Naive thymus-derived CD8-positive, alpha-beta T cell (primary cell): ENCODE measurements at regions not wholly inside any gene's neighbourhood (a gene's known extent, or its start where the extent isn't known, plus 50 kb on each side); places are given as distances from the start of the nearest gene placed in this dataset.
"Not testable (repeated sequence)": the region's sequence is repeated elsewhere in the genome, so short reads cannot be mapped to it uniquely, and the experiment has no call there.

Experiments
- ATAC-seq, 2 donors: fragments of 150-1000 bp; cut with Tn5 transposase in 1 of 2; sonication (Bioruptor Pico), chemical (Tn5 transposase) in 1 of 2; 1 replicate in 1 of 2; 2 replicates in 1 of 2; pipeline ENCODE4 v1.10.0; 2021; ENCODE audit warnings: mild to moderate bottlenecking in 2 of 2, moderate library complexity in 2 of 2
- POLR2A ChIA-PET: fragments of 350-600 bp; sonication (Branson Sonifier 250); formaldehyde crosslinking; loops from one replicate; lab custom pipeline; 2021; ENCODE audit warnings: antibody characterized with exemption; lab: Charles Lee
- DNase-seq, 10 donors: peaks; one replicate each; pipeline versions ENCODE4 v3.0.0 to v3.0.0-alpha.2; 2020 to 2022
- H3K27ac Mint-ChIP-seq, 10 donors: one replicate each; pipeline ENCODE4 v1.8.0; 2020 to 2022; ENCODE audit warnings: mild to moderate bottlenecking in 10 of 10, mixed read lengths in 10 of 10, moderate library complexity in 4 of 10, inconsistent platforms in 1 of 10
- H3K27me3 Mint-ChIP-seq, 5 donors: one replicate each; pipeline ENCODE4 v1.8.0; 2021 to 2022; ENCODE audit warnings: mixed read lengths in 5 of 5
- H3K36me3 Mint-ChIP-seq, 3 donors: one replicate each; pipeline ENCODE4 v1.8.0; 2020 to 2022; ENCODE audit warnings: mixed read lengths in 3 of 3, mild to moderate bottlenecking in 2 of 3, inconsistent platforms in 1 of 3
- H3K4me1 Mint-ChIP-seq, 4 donors: one replicate each; pipeline ENCODE4 v1.8.0; 2021 to 2022; ENCODE audit warnings: mixed read lengths in 4 of 4
- H3K4me3 Mint-ChIP-seq, 10 donors: one replicate each; pipeline ENCODE4 v1.8.0; 2020 to 2022; ENCODE audit warnings: mild to moderate bottlenecking in 10 of 10, mixed read lengths in 10 of 10, moderate library complexity in 6 of 10, inconsistent platforms in 1 of 10
- H3K9me3 Mint-ChIP-seq, 9 donors: one replicate each; pipeline ENCODE4 v1.8.0; 2020 to 2022; ENCODE audit warnings: mixed read lengths in 9 of 9, mild to moderate bottlenecking in 3 of 9, inconsistent platforms in 1 of 9, moderate library complexity in 1 of 9

DNA sequence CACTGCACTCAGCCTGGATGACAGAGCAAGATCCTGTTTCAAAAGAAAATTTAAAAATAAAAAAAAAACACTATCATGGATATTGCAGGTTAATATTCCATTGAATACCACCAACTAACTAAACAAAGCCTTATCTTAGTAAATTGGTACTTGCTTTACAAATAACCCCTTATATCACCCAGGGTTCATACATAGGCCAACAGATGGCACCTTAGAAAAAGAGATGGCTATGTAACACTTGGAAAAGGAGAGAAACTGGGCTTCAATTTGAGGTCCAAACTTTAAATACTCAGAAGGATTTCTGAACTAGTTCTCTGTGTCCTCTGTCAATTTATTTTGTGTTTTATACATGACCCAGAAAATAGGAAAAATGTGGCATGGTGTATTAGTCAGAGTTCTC is 249.6 kb upstream of the LRP1B start:
- ATAC-seq (no peak), DNase-seq (no peak)
- Mint-ChIP-seq H3K4me3 (no peak overlapping the region), H3K4me1 (no peaks in the 10 kb centered on the region), H3K27me3 (no peaks in the 10 kb centered on the region), H3K36me3 (no peaks in the 10 kb centered on the region), H3K9me3 (peaks cover 0 to 11% (median 5%) of the 10 kb centered on the region in 9 donors), H3K27ac (no peak overlapping the region)
- POLR2A ChIA-PET: no interaction called here

DNA sequence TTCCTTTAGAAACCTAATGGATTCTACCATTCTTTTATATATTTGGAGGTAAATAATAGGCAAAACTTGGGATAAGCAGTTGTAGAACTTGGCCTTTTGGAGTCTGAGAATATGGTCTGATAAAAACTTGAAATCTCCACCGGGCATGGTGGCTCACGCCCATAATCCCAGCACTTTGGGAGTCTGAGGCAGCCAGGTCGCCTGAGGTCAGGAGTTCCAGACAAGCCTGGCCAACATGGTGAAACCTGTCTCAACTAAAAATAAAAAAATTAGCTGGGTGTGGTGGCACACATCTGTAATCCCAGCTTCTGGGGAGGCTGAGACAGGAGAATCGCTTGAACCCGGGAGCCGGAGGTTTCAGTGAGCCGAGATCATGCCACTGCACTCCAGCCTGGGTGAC is 231.3 kb upstream of the LRP1B start:
- H3K27ac Mint-ChIP-seq, DNase-seq, H3K4me1 Mint-ChIP-seq, H3K27me3 Mint-ChIP-seq, H3K4me3 Mint-ChIP-seq, POLR2A ChIA-PET, H3K36me3 Mint-ChIP-seq, ATAC-seq: not testable (repeated sequence)
- peaks cover 0 to 10% (median 3%) of the 10 kb centered on the region in 9 donors for H3K9me3 Mint-ChIP-seq

DNA sequence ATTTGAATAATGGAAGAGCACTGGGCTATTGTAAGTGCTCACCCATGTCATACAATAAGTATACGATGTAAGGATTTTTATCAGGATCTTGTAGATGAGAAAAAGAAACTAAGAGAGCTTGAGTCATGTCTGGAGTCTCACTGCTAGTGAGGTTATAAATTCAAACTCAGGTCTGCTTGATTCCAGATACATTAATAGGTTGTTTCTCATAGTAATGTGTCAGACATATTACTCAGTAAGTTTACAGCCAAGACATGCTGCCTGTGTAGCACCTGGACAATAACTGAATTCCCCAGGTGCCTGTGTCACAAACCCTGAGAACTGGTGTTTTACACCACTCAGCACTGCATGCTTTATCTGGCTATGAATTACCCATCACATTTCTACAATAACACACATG is 216.9 kb upstream of the LRP1B start:
- no peaks in the 10 kb centered on the region for H3K27me3 Mint-ChIP-seq
- DNase-seq: no peak
- H3K27ac Mint-ChIP-seq: no peak overlapping the region
- POLR2A ChIA-PET: no interaction called here
- no peaks in the 10 kb centered on the region for H3K36me3 Mint-ChIP-seq
- H3K9me3 Mint-ChIP-seq: peaks cover 0 to 20% (median 4%) of the 10 kb centered on the region in 9 donors
- no peak for ATAC-seq
- H3K4me1 Mint-ChIP-seq: no peaks in the 10 kb centered on the region
- no peak overlapping the region for H3K4me3 Mint-ChIP-seq

DNA sequence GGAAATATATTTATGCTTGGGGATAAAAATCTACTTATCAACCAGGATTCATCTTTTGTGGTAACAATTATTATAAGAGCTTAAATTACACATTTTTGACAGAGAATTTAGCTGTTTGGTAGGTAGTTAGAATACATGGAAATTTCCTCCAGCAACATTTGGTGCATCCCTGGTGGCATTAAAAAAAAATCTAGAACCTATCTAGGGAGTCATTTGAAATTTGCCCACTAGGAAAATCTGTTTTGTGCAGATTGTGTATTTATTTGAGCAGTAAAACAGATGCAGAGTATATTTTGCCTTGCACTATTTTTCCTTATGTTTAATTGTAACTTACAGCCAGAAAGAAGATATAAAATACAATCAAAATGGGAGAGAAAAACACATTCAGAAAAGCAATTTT is 208.4 kb upstream of the LRP1B start:
- H3K9me3 Mint-ChIP-seq: peaks cover 0 to 17% (median 4%) of the 10 kb centered on the region in 9 donors
- no peaks in the 10 kb centered on the region for H3K36me3 Mint-ChIP-seq
- POLR2A ChIA-PET: no interaction called here
- H3K4me3 Mint-ChIP-seq: no peak overlapping the region
- no peaks in the 10 kb centered on the region for H3K27me3 Mint-ChIP-seq
- DNase-seq: no peak
- no peak overlapping the region for H3K27ac Mint-ChIP-seq
- ATAC-seq: no peak
- no peaks in the 10 kb centered on the region for H3K4me1 Mint-ChIP-seq

DNA sequence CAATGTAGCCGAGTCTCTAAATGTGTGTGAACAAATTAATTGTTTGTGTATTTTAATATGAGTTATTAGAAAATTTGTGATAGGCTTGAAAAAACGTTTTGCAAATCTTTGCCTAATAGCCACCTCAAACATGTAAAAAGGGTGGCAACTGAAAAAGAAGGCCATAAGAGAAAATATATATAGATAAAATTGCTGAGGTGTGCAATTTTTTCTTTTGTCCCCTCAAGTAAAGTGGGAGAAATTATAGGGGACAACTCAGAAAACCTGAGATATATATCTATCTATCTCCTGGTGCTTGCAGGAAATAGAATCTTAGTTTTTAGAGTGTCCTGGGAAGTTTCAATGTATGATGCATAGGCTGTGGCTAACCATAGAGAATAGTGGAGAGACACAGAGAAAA is 201.4 kb upstream of the LRP1B start:
- H3K9me3 Mint-ChIP-seq: peaks cover 0 to 23% (median 5%) of the 10 kb centered on the region in 9 donors
- DNase-seq: no peak
- ATAC-seq: no peak
- POLR2A ChIA-PET: no interaction called here
- no peaks in the 10 kb centered on the region for H3K36me3 Mint-ChIP-seq
- no peaks in the 10 kb centered on the region for H3K4me1 Mint-ChIP-seq
- no peak overlapping the region for H3K4me3 Mint-ChIP-seq
- no peak overlapping the region for H3K27ac Mint-ChIP-seq
- no peaks in the 10 kb centered on the region for H3K27me3 Mint-ChIP-seq

DNA sequence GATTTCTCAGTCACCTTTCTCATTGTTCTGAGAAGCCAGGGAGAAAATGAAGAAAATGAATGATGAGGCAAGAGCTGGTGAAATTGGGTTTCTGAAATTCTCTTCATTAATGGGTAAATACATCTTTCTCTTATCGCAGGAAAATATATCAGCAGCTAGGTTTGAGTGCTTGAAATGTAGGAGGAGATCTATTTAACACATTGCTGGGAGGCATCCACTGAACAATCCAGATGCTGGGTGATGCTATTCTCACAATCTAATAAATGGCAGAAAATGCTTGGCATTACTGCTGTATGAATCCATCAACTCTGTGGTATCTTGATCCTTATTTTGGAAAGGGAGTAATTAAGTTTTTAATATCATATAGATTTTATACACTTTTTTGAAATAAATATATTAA is 199.6 kb upstream of the LRP1B start:
- H3K36me3 Mint-ChIP-seq: no peaks in the 10 kb centered on the region

DNA sequence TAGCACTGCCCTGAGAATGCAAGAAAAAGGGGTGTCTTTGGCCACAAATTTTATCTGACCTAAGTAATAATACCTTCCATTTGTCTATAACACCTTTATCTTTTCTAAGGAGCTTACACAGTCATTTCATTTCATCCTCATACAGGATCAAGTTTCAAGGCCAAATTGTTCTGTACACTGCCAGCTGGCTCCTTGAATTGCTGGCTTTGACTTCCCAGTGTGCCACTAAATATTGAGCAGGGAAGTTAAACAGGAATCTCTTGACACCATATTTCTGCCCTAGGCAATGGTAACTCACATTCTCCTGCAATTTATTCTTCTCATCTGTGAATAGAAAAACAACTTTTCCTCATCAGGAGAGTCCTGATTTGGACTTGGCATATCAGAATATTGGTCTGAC is 195.1 kb upstream of the LRP1B start:
- H3K27ac Mint-ChIP-seq: no peak overlapping the region
- no peaks in the 10 kb centered on the region for H3K27me3 Mint-ChIP-seq
- H3K36me3 Mint-ChIP-seq: no peaks in the 10 kb centered on the region
- DNase-seq (no peak), ATAC-seq (no peak)
- H3K4me3 Mint-ChIP-seq: no peak overlapping the region
- no peaks in the 10 kb centered on the region for H3K4me1 Mint-ChIP-seq
- POLR2A ChIA-PET: no interaction called here
- peaks cover 0 to 33% (median 0%) of the 10 kb centered on the region in 9 donors for H3K9me3 Mint-ChIP-seq

More for the DNA sequence above, 199.6 kb upstream of the LRP1B start:
- Mint-ChIP-seq H3K9me3 (peaks cover 0 to 22% (median 5%) of the 10 kb centered on the region in 9 donors), H3K4me1 (no peaks in the 10 kb centered on the region), H3K27ac (no peak overlapping the region), H3K27me3 (no peaks in the 10 kb centered on the region), H3K4me3 (no peak overlapping the region)
- ATAC-seq: no peak
- no peak for DNase-seq
- POLR2A ChIA-PET: no interaction called here

DNA sequence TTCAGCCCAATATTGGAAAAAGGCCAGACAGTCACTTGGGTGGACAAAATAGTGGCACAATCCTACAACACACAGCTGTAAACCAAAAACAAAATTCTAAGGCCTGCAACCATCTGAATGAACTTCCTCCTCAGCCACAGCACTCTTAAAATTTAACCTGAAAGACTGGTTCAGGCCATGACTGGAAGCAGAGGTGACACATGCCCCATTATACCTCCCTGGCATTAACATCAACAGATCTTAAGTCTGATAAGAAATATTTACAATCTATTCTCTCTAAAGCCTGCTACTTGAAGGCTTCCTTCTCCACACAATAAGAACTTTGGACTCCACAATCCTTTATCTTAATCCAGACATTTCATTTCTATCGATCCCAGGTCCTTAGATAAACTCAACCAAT is 192.4 kb upstream of the LRP1B start:
- ATAC-seq (no peak), DNase-seq (no peak)
- no peaks in the 10 kb centered on the region for H3K4me1 Mint-ChIP-seq
- H3K27me3 Mint-ChIP-seq: no peaks in the 10 kb centered on the region
- H3K27ac Mint-ChIP-seq: no peak overlapping the region
- POLR2A ChIA-PET: no interaction called here
- no peaks in the 10 kb centered on the region for H3K36me3 Mint-ChIP-seq
- peaks cover 0 to 33% (median 0%) of the 10 kb centered on the region in 9 donors for H3K9me3 Mint-ChIP-seq
- H3K4me3 Mint-ChIP-seq: no peak overlapping the region

DNA sequence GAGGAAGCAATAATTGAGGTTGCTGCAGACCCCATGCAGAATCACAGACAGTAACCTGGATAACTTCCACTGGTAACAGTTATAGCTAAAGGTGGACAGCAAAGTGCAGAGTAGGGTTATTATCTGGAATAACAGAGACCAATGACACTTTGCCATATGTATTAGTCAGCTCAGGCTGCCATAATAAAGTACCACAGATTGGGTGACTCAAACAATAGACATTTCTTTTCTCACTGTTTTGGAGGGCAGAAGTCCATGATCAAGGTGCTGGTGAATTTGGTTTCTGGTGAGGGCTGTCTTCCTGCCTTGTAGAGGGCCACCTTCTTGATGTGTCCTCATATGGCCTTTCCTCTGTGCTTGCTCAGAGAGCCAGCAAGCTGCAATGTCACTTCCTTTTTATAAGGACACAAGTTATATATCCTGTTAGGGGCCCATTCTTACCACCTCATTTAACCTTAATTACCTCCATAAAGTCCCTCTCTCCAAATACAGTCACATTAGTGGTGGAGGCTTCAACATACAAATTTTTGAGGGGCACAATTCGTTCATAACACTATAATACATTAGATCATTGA is 191.0 kb upstream of the LRP1B start:
- ATAC-seq (no peak), DNase-seq (no peak)
- no peaks in the 10 kb centered on the region for H3K36me3 Mint-ChIP-seq
- POLR2A ChIA-PET: no interaction called here
- no peak overlapping the region for H3K27ac Mint-ChIP-seq
- H3K4me3 Mint-ChIP-seq: no peak overlapping the region
- H3K27me3 Mint-ChIP-seq: no peaks in the 10 kb centered on the region
- no peaks in the 10 kb centered on the region for H3K4me1 Mint-ChIP-seq
- H3K9me3 Mint-ChIP-seq: peaks cover 0 to 33% (median 2%) of the 10 kb centered on the region in 9 donors

DNA sequence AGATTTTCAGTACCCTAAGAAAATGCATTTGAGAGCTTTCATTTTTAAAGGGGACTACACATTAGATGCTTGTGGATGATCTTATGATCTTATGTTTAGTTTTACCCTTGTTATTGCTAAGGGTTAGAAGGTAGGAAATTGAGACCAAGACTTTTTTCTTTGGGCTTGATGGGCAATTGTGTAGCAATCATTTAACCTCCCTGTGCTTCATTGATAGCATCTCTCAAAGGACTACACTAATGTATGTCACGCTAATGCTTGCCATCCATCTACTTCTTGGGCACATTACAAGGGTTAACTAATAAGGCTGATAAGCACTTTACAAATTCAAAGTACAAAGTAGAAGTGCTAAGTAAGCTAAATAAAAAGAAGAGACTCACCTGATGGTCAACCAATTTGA is 189.3 kb upstream of the LRP1B start:
- ATAC-seq (no peak), DNase-seq (no peak)
- POLR2A ChIA-PET: no interaction called here
- Mint-ChIP-seq H3K9me3 (peaks cover 0 to 33% (median 2%) of the 10 kb centered on the region in 9 donors), H3K27me3 (no peaks in the 10 kb centered on the region), H3K4me3 (no peak overlapping the region), H3K4me1 (no peaks in the 10 kb centered on the region), H3K36me3 (no peaks in the 10 kb centered on the region), H3K27ac (no peak overlapping the region)

DNA sequence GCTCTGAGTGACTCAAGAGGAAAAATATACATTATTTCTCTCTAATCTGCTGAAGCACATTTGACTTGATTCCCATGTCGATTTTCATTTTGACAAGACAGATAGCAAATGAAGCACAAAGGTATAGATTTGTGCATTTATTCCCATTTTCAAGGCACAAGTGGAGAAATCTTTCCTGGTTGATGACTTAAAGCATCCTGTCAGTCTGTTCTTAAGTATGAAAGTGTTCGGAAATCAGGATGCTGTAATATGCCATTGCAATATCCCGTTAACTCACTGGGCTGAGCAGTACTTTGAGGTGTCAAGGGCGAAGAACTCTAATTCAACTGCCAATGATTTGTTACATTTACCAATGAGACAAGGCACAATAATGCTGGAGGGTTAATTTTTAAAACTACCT is 185.2 kb upstream of the LRP1B start:
- Mint-ChIP-seq H3K27ac (no peak overlapping the region), H3K4me1 (no peaks in the 10 kb centered on the region), H3K27me3 (peaks cover 0 to 2% (median 0%) of the 10 kb centered on the region in 5 donors), H3K36me3 (no peaks in the 10 kb centered on the region), H3K4me3 (no peak overlapping the region), H3K9me3 (peaks cover 0 to 11% (median 4%) of the 10 kb centered on the region in 9 donors)
- POLR2A ChIA-PET: no interaction called here
- ATAC-seq: no peak
- DNase-seq: no peak

DNA sequence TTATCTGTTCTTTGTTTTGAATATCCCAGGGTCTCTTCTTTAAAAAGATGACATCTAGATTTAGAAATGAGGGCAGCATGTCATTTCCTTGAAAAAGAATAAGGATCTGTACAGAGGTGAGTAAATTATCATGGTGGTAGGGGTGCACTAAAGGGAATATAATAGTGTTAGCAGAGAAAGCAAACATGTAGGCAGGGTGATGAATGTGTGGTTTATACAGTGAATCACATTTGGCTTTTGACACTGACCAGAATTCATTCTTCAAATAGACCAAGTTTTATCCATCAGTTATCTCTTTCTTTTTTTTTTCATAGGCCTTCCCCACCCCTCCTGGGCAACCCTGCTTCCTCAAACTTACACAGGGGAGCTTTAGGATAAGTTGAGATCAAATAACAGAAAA is 184.5 kb upstream of the LRP1B start:
- Mint-ChIP-seq H3K36me3 (no peaks in the 10 kb centered on the region), H3K4me3 (no peak overlapping the region), H3K27ac (no peak overlapping the region), H3K9me3 (peaks cover 0 to 16% (median 5%) of the 10 kb centered on the region in 9 donors), H3K4me1 (no peaks in the 10 kb centered on the region), H3K27me3 (peaks cover 0 to 2% (median 0%) of the 10 kb centered on the region in 5 donors)
- DNase-seq (no peak), ATAC-seq (no peak)
- POLR2A ChIA-PET: no interaction called here

DNA sequence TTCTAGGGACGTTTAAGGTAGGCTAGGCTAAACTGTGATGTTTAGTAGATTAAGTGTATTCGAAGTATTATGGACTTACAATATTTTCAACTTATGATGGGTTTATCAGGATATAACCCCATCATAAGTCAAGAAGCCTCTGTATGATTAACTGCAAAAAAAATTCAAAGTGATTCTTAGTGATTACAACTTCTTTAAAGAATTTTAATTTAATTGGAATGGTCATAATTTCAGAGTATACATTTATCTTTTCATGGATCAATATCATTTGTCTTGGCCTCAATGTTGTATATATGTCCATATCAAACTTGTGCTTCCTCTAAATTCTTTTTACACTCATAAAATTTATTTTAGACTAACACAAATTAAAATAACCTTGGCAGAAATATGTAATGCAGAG is 183.3 kb upstream of the LRP1B start:
- H3K36me3 Mint-ChIP-seq: no peaks in the 10 kb centered on the region
- ATAC-seq (no peak), DNase-seq (no peak)
- H3K9me3 Mint-ChIP-seq: peaks cover 0 to 23% (median 6%) of the 10 kb centered on the region in 9 donors
- no peaks in the 10 kb centered on the region for H3K4me1 Mint-ChIP-seq
- H3K27me3 Mint-ChIP-seq: peaks cover 0 to 2% (median 0%) of the 10 kb centered on the region in 5 donors
- no peak overlapping the region for H3K27ac Mint-ChIP-seq
- no peak overlapping the region for H3K4me3 Mint-ChIP-seq
- POLR2A ChIA-PET: no interaction called here

DNA sequence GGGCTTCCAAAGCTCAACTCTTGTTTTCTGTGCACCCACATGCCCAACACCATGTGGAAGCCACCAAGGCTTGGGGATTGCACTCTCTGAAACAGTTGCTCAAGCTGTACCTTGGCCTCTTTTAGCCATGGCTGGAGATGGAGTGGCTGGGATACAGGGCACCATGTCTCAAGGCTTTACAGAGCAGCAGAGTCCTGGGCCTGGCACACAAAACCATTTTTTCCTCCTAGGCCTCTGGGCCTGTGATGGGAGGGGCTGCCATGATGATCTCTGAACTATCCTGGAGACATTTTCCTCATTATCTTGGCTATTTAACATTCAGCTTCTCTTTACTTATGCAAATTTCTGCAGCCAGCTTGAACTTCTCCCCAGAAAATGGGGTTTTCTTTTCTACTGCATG is 179.7 kb upstream of the LRP1B start:
- POLR2A ChIA-PET: no interaction called here
- Mint-ChIP-seq H3K4me3 (no peak overlapping the region), H3K36me3 (no peaks in the 10 kb centered on the region), H3K27ac (no peak overlapping the region), H3K9me3 (peaks cover 3 to 35% (median 9%) of the 10 kb centered on the region in 9 donors), H3K4me1 (no peaks in the 10 kb centered on the region), H3K27me3 (peaks cover 0 to 2% (median 0%) of the 10 kb centered on the region in 5 donors)
- ATAC-seq (no peak), DNase-seq (no peak)
